ENCODE measurements at regions not wholly inside any gene's neighbourhood (a gene's known extent, or its start where the extent isn't known, plus 50 kb on each side); places are given as distances from the start of the nearest gene placed in this dataset.

DNA sequence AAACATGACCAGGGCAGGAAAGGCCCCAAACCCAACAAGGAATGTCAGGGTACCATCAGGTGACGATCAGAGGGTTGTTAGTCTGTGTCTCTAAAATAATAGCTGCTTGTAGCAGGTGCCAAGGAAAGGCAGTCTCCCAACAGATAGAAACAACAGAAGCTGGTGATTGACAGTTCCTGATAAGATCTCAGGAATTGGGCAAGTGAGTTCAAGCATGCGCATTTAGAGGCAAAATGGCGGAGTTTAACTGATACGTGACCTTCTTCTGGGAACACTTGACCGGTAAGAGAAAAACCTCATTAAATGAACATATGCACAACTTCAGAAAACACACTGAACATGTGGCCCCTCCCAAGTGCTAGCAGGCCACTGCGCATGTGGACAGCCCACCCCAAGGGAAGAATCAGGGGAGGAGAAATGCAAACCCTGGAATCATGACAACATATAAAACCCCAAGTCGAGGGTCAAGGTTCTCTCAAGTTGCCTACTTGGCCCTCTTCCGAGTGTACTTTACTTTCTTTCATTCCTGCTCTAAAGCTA, 664.9 kb downstream of the KCNJ3 start:
- Histone ChIP-seq H3K9ac (ENCODE audit: low read length) (no peak overlapping the region), H3K4me2 (ENCODE audit: low read length) (no peak overlapping the region), H3K4me1 (ENCODE audit: insufficient read depth, low read length) (no peaks in the 10 kb centered on the region), H2AFZ (ENCODE audit: low read depth, low read length) (no peak overlapping the region), H4K20me1 (ENCODE audit: insufficient read depth, low read length) (no peaks in the 10 kb centered on the region), H3K27ac (ENCODE audit: low read depth, low read length) (no peak overlapping the region), H3K27me3 (ENCODE audit: insufficient read depth, low read length) (no peaks in the 10 kb centered on the region), H3K36me3 (ENCODE audit: insufficient read depth, low read length) (no peaks in the 10 kb centered on the region), H3K4me3 (ENCODE audit: insufficient read depth, low read depth, low read length) (no peak overlapping the region), H3K79me2 (ENCODE audit: insufficient read depth, low read length) (no peaks in the 10 kb centered on the region), H3K9me3 (ENCODE audit: insufficient read depth, low read depth, low read length) (no peaks in the 10 kb centered on the region)
- Mint-ChIP-seq H3K4me1 (ENCODE audit: low read depth, unreplicated experiment) (no peaks in the 10 kb centered on the region), H3K36me3 (ENCODE audit: low read depth, unreplicated experiment) (no peaks in the 10 kb centered on the region), H3K27me3 (ENCODE audit: low read depth, unreplicated experiment) (no peaks in the 10 kb centered on the region), H3K9me3 (ENCODE audit: unreplicated experiment) (no peaks in the 10 kb centered on the region), H3K4me3 (ENCODE audit: unreplicated experiment) (no peak overlapping the region), H3K27ac (ENCODE audit: unreplicated experiment) (no peak overlapping the region)
- FAIRE-seq (no peak), DNase-seq (ENCODE audit: low read depth) (no peak)
- TF ChIP-seq EZH2 (IDR thresholded peaks at IDR 0.05; ENCODE audit: insufficient read depth, low read length) = no peak
- TF ChIP-seq, protein P1, sequence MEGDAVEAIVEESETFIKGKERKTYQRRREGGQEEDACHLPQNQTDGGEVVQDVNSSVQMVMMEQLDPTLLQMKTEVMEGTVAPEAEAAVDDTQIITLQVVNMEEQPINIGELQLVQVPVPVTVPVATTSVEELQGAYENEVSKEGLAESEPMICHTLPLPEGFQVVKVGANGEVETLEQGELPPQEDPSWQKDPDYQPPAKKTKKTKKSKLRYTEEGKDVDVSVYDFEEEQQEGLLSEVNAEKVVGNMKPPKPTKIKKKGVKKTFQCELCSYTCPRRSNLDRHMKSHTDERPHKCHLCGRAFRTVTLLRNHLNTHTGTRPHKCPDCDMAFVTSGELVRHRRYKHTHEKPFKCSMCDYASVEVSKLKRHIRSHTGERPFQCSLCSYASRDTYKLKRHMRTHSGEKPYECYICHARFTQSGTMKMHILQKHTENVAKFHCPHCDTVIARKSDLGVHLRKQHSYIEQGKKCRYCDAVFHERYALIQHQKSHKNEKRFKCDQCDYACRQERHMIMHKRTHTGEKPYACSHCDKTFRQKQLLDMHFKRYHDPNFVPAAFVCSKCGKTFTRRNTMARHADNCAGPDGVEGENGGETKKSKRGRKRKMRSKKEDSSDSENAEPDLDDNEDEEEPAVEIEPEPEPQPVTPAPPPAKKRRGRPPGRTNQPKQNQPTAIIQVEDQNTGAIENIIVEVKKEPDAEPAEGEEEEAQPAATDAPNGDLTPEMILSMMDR (IDR thresholded peaks at IDR 0.05; ENCODE audit: insufficient read depth, low read depth, low read length) = no peak

DNA sequence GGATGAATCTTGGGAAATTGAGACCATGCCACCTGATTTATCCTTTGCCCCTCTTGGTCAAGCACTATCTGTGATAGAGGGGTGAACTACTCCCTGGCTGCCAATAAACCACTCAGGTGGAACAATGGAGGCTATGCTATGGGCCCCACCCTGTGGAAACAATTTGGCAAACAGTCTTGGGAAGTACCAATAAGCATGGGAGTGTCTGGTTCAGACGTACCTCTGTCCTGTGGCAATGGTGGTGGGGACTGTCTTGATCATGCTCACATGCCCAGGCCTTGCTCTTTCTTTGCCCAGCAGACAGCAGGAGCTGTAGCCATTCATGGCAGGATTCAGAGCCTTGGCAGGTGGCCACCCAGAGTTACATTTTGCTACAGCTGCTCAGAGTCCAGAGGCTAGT, 658.7 kb downstream of the KCNJ3 start:
- no peaks in the 10 kb centered on the region for H3K9me3 ChIP-seq (ENCODE audit: insufficient read depth, low read depth, low read length)
- no peaks in the 10 kb centered on the region for H3K27me3 Mint-ChIP-seq (ENCODE audit: low read depth, unreplicated experiment)
- peaks cover 12% of the 10 kb centered on the region for H3K4me1 Mint-ChIP-seq (ENCODE audit: low read depth, unreplicated experiment)
- no peak overlapping the region for H3K27ac ChIP-seq (ENCODE audit: low read depth, low read length)
- no peak overlapping the region for H3K4me3 Mint-ChIP-seq (ENCODE audit: unreplicated experiment)
- H4K20me1 ChIP-seq (ENCODE audit: insufficient read depth, low read length) = no peaks in the 10 kb centered on the region
- no peaks in the 10 kb centered on the region for H3K27me3 ChIP-seq (ENCODE audit: insufficient read depth, low read length)
- no peak for TF ChIP-seq EZH2 (IDR thresholded peaks at IDR 0.05; ENCODE audit: insufficient read depth, low read length)
- TF ChIP-seq, protein P1 (IDR thresholded peaks at IDR 0.05; ENCODE audit: insufficient read depth, low read depth, low read length) = no peak
- DNase-seq (ENCODE audit: low read depth) = no peak
- no peaks in the 10 kb centered on the region for H3K4me1 ChIP-seq (ENCODE audit: insufficient read depth, low read length)
- no peaks in the 10 kb centered on the region for H3K36me3 ChIP-seq (ENCODE audit: insufficient read depth, low read length)
- H3K36me3 Mint-ChIP-seq (ENCODE audit: low read depth, unreplicated experiment) = no peaks in the 10 kb centered on the region
- H3K9ac ChIP-seq (ENCODE audit: low read length) = no peak overlapping the region
- no peak overlapping the region for H2AFZ ChIP-seq (ENCODE audit: low read depth, low read length)
- H3K9me3 Mint-ChIP-seq (ENCODE audit: unreplicated experiment) = peaks cover 5% of the 10 kb centered on the region
- H3K27ac Mint-ChIP-seq (ENCODE audit: unreplicated experiment) = no peak overlapping the region
- H3K4me3 ChIP-seq (ENCODE audit: insufficient read depth, low read depth, low read length) = no peak overlapping the region
- H3K4me2 ChIP-seq (ENCODE audit: low read length) = no peak overlapping the region
- no peak for FAIRE-seq
- no peaks in the 10 kb centered on the region for H3K79me2 ChIP-seq (ENCODE audit: insufficient read depth, low read length)

DNA sequence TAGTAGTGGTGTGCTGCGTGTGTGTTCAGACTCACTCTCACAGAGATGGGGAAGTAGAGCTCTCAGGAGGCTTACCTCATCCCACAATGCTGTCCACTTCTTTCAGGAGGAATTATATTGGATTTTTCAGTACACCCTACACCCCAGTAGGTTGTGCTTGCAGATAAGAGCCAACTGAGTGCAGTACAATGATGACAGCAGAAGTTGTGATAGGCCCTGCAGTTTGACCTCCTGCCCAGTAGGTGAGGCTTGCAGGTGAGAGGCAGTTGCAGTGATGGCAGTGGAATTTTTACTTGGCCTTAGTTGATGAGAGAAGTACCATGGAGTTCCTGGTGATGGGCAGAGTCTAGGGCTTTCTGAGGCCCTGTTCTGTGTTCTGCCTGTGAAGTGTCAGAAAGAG, 657.8 kb downstream of the KCNJ3 start:
- Histone ChIP-seq H3K79me2 (ENCODE audit: insufficient read depth, low read length) (no peaks in the 10 kb centered on the region), H3K27ac (ENCODE audit: low read depth, low read length) (no peak overlapping the region), H2AFZ (ENCODE audit: low read depth, low read length) (no peak overlapping the region), H4K20me1 (ENCODE audit: insufficient read depth, low read length) (no peaks in the 10 kb centered on the region), H3K4me2 (ENCODE audit: low read length) (no peak overlapping the region), H3K4me3 (ENCODE audit: insufficient read depth, low read depth, low read length) (no peak overlapping the region), H3K36me3 (ENCODE audit: insufficient read depth, low read length) (no peaks in the 10 kb centered on the region), H3K9ac (ENCODE audit: low read length) (no peak overlapping the region), H3K9me3 (ENCODE audit: insufficient read depth, low read depth, low read length) (peaks cover under 1% of the 10 kb centered on the region), H3K27me3 (ENCODE audit: insufficient read depth, low read length) (no peaks in the 10 kb centered on the region), H3K4me1 (ENCODE audit: insufficient read depth, low read length) (no peaks in the 10 kb centered on the region)
- Mint-ChIP-seq H3K36me3 (ENCODE audit: low read depth, unreplicated experiment) (no peaks in the 10 kb centered on the region), H3K9me3 (ENCODE audit: unreplicated experiment) (peaks cover 5% of the 10 kb centered on the region), H3K27ac (ENCODE audit: unreplicated experiment) (no peak overlapping the region), H3K4me3 (ENCODE audit: unreplicated experiment) (no peak overlapping the region), H3K27me3 (ENCODE audit: low read depth, unreplicated experiment) (no peaks in the 10 kb centered on the region), H3K4me1 (ENCODE audit: low read depth, unreplicated experiment) (peaks cover 12% of the 10 kb centered on the region)
- FAIRE-seq (no peak), DNase-seq (ENCODE audit: low read depth) (no peak)
- TF ChIP-seq EZH2 (IDR thresholded peaks at IDR 0.05; ENCODE audit: insufficient read depth, low read length) = no peak
- TF ChIP-seq, protein P1 (IDR thresholded peaks at IDR 0.05; ENCODE audit: insufficient read depth, low read depth, low read length) = no peak

Measured in astrocyte (in vitro differentiated cells and primary cell).